T-helper 1 cell treated with Interleukin-12 subunit alpha and Interleukin-12 subunit beta and Interleukin-4 antibody, amounts not matched to agents 30 ng/mL and 1 ng/mL, for 36 hours (primary cell): ENCODE measurements at regions not wholly inside any gene's neighbourhood (a gene's known extent, or its start where the extent isn't known, plus 50 kb on each side); places are given as distances from the start of the nearest gene placed in this dataset.
"Not testable (repeated sequence)": the region's sequence is repeated elsewhere in the genome, so short reads cannot be mapped to it uniquely, and the experiment has no call there.

Experiments
- intact Hi-C: fragments of 100-400 bp; cut with micrococcal nuclease; formaldehyde crosslinking; loops from one replicate; pipeline ENCODE4 v1.15.1; 2024

DNA sequence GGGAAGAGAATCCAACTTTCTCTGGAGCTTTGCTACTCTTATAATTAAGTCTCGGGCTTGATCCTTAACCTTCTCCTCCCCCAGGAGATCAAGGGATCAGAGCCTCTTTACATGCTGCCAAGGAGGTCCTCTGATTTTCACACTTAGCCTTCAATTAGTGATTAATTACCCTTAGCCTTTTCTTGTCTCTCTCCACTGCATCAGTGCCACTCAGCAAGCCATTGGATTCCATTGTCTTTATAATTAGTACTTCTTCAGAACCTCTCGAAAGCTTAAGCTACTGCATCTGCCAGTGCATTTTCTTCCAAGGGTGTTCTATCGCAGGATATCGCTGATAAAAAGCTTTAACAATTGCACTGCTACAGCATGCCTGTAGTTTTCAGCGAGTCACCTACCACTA is 477.0 kb upstream of the MEIS1 start:
- intact Hi-C loops = no loop called here

DNA sequence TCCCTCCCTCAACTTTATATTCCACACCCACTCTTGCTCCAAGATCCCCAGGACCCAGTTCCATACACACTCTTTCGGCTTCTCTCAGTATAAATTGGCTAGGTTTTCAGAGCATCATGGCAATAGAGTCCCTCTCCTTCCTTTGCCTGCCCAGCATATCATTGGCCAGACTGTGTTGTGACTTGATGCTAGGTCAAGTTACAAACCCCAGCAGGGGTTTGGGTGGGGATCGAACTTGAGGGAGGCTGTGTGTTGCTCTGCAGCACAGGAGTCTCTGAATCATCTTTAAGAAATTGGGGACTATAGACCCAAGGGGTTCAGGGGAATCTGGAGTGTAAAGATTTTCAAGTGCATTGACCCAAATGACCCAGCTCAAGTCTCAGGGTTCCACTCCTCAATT is 477.5 kb upstream of the MEIS1 start:
- intact Hi-C loops = no loop called here

DNA sequence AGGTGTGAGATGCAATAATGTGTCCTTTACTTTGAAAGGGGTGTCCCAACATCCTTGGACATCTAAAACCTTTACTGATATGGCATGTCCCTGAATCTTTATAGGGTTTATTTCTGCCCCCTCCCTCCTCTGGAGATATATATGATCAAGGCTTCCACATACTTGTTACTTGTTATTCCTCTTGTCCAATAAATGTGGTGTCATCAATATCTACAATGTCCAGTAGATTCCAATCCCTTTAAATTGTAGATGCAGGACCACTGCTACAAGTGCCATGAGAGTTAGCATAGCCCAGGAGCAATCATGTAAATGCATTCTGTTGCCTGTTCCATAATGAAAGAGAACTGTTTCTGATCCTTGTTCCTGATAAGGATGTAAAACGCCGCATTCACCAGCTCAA is 479.7 kb upstream of the MEIS1 start:
- intact Hi-C loops = no loop called here

DNA sequence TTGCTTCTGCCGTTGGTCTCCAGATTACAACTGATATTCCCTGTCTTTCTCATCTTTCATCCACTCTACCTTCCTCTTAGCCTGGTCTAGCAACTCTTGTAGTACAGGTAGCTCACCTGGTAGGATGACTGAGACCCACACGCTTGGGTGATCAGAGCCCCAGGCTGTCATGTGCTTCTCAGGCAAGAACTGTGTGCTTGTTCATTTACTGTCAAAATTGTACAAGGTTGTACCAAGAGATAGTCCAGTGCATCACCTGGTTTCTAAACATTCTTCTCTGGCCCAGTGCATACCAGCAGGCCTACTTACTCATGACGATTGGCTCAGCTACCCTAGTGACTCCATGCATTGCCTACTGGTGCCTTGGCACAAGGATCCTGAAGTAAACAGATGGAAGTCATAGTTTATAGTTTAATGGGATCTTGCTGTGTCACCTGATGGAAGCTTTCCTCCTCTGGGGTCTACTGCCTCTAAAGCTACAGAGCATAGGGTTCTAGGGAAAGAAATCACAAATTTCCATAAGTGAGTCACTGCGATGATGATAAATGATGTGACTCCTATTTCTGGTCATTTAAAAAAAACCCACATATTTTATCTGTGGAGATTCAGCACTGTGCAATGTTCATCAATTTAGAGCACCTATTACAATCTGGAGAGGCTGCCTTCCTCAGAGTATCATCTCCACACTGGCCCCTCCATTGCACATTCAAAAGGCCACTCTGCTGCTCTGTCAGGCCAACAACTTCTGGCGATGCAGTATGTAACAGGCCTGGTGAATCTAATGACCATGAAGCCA is 481.8 kb upstream of the MEIS1 start:
- intact Hi-C loops = no loop called here

DNA sequence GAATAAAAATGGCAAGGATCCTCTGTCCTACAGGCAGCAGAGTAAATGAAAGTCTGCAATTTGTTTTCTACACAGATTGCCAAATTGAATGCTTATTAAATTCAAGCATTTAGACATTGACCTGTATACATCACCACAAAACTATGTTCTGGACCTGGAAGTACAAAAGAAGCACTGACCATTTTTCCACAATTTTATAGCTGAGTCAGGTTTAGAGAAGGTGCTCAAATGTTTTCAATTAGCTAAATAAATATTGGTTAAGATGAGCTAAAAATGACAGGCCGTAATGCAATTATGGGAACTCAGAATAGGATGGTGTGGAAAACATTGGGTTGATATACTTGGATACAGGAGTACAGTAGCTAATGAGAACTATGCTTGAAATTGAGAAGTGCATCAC is 490.7 kb upstream of the MEIS1 start:
- intact Hi-C loops = no loop called here

DNA sequence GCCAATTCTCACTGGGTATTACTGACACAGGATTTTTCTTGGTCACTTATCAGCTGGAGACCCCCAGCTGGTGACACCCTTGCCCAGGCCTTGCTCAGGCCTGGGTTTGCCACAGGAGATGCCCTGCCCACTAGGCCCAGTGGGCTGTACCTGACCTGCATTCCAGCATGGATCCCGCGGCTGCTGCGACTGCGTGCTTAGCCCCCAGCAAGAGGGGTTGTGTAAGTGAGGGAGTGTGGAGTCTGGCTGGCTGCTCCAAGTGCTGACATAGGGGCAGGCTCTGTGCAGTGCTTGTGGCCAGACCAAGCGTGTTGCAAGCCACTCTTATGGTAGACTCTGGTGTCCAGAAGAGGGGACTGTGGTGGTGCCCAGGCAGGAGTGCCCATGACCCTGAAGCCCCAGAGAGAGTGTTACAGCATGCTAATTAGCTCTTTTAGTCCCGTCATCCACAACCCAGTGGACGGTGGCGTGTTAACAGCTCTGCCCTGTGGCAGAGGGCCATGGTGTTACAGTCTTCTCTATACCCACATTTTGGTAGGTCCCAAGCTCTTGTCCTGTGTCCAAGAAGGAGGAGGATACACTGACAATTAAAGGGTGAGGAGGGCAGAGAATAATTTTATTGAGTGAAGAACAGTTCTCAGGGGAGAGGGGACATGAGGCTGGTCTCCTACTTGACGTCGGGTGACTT is 491.7 kb upstream of the MEIS1 start:
- intact Hi-C loops = no loop called here

DNA sequence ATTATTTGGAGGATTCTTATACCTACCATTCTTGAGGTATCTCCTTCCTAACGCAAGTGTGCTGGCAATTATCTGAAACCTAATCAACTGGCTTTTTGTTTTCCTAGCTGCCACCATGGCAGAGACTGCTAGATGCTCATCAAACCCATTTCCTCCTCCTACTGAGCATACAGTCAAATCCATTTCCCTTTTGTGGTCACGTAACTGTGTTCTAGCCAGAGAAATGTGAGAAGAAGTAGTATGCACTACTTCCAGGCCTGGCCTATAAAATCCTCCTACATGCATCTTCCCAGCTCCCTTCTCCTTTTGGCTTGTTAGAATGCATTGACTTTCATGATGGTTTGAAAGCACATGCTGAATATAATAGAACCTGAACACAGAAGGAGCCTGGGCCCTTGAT is 494.1 kb upstream of the MEIS1 start:
- intact Hi-C loops = no loop called here

DNA sequence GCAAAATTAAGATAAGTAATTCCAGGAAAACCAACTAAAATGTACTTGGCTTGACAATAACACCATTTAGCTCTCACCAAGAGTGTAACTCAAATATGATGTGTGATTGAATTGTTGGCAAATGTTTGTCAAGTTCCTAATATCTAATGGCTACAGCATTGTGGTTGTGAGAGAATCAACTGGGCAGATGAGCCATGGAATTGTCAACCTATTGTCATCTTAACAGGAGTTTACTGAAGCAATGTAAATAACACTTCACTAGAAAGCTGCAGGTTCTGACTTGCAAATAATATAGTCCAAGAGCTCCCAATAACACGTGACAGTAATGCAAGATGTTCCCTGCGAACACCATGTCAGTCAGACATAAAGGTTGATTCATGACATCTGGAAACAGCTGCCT is 495.2 kb upstream of the MEIS1 start:
- intact Hi-C loops = no loop called here

DNA sequence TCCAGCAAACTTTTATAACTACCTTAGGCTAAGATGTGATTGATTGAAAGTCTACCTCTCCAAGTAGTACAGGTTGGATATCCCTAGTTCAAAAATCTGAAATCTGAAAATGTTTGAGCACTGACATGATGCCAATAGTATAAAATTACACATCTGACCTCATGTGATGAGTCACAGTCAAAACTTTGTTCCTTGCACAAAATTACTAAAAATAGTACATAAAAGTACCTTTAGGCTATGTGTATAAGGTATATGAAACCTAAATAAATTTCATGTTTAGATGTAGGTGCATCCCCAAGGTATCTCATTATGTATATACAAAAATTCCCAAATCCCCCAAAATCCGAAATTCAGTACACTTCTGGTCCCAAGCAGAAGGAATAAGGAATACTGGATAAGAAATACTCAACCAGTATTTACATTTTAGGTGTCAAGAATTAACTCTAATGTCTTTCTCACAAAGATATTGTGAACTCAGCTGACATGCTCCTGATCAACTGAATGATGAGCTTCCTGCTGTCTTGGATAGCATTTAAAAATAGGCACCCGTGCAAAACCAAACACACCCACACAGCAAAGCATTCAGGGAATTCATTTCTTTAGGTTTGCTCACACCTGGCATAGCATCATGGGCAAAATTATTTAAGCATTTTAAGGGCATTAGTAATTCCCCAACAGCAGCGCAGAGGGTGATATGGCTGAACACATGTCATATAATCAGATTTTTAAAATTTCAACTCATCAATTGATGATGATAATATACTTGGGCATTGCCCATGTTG is 497.4 kb upstream of the MEIS1 start:
- intact Hi-C loops = no loop called here

DNA sequence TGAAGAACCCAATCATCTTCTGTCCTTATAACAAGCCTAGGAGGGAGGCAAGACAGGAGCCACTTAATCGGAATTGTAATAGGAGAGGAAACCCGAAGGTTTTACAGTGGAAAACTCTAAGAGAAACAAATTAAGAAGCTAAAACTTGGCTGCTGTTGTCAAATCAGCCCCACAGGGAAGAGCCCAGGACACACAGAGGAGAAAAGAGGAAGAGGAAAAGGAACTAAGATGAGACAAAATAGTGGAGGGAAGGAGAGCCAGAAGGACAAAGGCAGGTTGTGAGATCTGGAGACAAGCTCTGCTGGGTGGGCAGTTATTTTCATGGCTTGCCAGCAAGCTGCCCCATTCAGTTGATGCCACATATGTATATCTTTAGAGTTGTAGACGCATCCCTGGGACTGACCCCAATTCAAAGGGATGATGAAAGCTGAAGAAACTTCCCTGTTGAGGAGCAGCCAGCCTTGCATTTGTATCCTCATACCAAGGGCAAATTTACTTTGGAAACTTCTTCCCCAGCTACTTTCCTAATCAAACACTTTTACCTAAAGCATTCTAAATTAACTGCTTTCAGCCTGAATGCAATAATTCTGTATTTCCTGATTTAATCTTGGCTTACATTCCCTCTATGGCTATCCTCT is 499.8 kb upstream of the MEIS1 start:
- intact Hi-C loops = no loop called here

DNA sequence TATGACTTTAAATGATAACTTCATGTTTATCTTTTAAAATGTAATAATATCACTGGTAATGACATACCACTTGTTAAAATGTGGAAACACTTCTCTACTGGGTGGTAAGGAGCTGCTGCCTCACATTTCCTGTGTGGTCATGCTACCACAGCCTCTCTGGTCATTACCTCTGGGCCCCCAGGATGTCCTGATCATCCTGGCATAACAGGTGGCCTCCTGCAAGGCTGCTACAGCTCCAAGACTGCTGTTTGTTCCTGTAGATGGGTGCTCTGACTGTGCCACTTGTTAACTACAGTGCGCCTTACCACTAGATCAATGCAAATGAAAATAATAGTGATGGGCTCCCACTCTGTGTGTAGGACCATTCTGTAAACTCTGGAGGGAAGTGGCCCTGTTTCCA is 500.2 kb upstream of the SPRED2 start:
- intact Hi-C loops = no loop called here

DNA sequence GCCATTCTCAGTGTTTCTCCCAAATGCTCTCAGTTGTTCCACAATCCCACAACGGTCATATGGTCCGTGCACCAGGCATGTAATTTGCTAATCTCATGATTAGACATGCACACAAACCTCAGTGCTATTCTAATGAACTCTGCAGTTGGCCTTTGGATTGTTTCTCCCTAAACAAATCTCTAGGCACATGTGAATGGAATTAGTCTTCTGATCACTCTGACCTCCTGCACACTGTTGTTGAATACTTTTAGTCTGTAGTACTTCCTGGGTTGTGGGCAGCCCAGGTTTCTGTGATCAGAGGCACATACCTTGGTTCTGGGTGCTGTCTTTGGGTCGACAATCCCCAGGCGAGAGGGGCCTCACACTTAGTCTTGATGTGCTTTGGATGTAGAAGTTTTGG is 498.7 kb upstream of the SPRED2 start:
- intact Hi-C loops = no loop called here

DNA sequence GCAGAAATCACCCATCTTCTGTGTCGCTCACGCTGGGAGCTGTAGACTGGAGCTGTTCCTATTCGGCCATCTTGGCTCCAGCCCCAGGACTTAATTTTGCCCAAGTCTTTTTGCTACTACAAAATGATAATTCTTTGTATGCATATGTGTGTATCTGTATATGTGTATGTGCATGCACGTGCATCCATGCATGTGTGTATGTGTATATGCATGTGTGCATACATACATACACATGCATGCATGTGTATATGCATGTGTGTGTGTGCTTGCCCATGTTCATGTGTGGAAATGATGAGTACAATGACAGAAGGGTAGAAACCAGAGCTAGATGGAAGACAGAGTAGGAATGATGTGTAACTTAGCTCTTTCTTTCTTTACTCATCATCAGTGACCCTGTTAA is 497.9 kb upstream of the SPRED2 start:
- intact Hi-C loops = no loop called here

DNA sequence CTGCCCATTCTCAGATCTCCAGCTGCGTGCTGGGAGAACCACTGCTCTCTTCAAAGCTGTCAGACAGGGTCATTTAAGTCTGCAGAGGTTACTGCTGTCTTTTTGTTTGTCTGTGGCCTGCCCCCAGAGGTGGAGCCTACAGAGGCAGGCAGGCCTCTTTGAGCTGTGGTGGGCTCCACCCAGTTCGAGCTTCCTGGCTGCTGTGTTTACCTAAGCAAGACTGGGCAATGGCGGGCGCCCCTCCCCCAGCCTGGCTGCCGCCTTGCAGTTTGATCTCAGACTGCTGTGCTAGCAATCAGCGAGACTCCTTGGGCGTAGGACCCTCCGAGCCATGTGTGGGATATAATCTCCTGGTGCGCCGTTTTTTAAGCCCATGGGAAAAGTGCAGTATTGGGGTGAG is 497.3 kb upstream of the SPRED2 start:
- intact Hi-C loops = not testable (repeated sequence)

DNA sequence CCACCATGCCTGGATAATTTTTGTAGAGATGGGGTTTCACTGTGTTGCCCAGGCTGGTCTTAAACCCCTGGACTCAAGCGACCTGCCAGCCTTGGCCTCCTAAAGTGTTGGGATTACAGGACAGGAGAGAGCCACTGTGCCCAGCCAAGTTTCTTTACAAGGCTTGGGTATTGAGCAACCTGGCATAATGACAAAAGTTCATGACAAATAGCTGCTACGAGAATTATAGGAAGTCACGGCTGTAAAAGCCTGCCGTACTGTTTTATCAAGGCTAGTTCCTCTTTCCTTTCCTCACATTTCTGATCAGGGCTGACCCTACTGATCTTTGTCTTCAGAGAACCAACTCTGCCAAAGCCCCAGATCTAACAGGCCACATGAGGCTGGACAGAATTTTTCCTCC is 490.4 kb upstream of the SPRED2 start:
- intact Hi-C loops = no loop called here

DNA sequence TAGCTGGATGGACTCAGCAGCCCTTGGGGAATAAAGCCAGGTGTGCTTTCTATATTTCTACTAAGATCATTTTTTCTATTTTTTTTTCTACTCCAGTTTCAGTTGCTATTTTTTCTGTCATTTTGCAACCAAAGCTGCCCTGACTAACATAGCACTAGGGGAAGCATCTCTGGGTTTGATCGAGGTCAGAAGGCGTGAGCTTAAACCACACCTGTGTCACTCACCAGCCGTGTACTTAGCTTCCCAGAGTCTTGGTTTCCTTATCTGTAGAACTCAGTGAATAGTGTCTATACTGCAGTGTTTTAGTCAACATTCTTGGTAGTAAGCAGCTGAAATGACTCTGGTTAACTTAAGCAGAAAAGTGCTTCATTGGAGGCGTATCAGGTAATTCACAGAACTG is 489.6 kb upstream of the SPRED2 start:
- intact Hi-C loops = no loop called here

DNA sequence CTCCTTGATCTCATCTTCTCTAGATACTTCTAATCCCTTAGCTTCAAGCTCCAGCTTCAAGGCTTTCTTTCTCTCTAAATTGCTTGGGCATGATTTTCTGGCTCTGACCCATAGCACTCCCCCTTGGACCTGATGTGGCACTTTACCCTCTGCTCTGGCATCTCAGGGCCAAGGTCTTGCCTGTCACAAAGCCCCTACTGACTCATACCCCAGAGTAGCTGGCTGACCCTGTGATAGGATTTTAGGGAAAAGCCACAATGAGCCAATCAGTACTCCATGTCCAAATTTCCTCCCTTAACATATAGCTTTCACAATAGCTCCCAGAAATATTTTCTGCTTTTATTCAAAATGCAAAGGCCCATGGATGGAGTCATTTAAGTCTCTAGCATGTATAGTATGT is 488.7 kb upstream of the SPRED2 start:
- intact Hi-C loops = no loop called here

DNA sequence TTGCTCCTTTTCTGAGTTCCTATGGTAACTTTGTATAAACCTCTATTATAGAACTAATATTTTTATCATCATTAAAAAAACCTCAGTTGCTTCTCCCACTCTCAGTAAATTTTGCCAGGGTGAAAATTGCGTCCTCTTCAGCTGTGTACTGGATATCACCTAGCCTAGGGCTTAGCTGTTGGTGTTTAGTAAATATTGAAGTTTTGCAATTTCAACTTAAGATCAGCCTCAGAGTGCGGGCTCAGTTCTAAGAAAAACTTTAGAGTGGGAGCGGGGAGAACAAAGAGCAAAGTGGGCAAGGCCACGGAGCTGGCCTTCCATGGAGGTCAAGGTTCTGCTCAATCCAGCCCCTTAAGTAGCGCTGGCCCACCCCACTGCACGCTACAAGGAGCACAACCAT is 488.3 kb upstream of the SPRED2 start:
- intact Hi-C loops = no loop called here

DNA sequence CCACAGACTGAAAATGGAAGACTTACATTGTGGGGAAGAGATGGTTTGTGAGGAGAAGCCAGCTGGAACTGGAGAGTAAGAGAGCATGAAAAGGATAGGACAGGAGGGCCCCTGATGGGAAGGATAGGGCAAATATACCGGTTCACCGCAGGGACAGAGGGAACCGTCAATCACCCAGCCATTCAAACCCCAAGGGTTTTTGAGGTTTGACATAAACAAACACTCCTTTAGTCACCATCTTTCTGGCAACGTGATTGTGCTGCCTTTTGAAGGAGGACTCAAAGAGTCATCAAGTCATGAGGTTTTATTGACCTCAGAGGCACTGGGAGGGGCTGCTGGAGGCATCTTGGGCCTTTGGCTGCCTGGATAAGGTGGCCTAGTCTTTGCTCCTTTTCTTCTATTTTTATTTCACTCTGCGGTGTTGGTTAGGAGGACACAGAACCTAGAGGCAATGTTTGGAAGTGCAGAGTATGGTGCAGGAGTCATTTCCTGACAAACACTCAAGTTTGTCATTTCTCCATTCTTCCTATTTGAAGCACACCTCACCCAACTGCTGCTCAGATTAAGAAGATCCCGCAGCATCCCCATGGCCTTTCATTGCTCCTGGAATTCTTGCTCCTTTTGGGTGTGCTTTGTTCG is 487.3 kb upstream of the SPRED2 start:
- intact Hi-C loops = no loop called here

DNA sequence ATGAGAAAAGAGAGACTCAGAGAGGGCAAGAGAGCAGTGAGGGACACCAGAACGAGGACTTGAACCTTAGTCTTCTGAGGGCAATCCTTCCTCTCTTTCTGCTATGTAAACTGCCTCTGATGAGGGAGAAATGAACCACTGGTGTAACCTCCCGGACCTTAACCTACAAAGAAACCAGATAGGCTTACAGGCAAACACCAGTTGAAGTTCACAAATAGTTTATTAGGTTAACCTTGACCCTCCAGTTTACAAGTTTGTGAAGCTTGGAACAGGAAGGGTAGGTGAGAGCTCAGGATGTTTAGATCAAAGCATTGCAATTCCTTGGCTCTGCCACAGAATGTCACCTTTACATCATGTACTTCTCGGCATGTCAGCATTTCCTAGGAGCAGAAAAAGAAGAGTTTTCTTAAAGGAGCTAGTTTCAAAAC is 486.4 kb upstream of the SPRED2 start:
- intact Hi-C loops = no loop called here

DNA sequence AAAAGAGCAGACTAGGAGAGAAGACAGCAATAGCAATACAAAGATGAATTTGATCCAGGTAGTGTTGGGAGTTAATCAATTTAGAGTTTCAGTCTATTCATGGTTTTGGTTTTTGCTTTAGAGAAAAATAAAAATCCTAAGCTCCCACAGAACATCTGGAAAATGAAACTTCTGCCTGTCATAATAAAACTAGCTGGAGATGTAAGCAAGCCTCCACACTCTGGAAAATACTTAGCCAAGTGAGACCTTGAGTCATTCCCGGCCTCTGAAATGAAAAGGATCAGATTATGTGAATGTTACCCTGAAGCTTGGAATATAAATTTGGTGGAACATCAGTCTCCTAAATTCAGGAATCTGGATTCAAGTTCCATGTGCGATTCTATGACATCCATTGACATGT is 485.6 kb upstream of the SPRED2 start:
- intact Hi-C loops = no loop called here
